SK-N-SH (cell line): ENCODE measurements at regions not wholly inside any gene's neighbourhood (a gene's known extent, or its start where the extent isn't known, plus 50 kb on each side); places are given as distances from the start of the nearest gene placed in this dataset.

Experiments
- CTCF ChIA-PET: fragments of 300-600, 350-600 bp; formaldehyde crosslinking; extraction: SDS; loops from one replicate; lab custom pipeline; 2021; lab: Yijun Ruan, JAX
- POLR2A ChIA-PET: fragments of 350-600 bp; sonication (Branson Sonifier 250); formaldehyde crosslinking; extraction: SDS; loops from one replicate; lab custom pipeline; 2020; ENCODE audit warnings: antibody characterized with exemption, inconsistent platforms; lab: Yijun Ruan, JAX
- DNase-seq: peaks from one replicate; pipeline ENCODE4 v3.0.0; 2012
- H2AFZ ChIP-seq: fragments of 200-600 bp; sonication (generic); 2 replicates; pipeline ENCODE4 v1.8.1; 2016; ENCODE audit warnings: antibody characterized with exemption, mild to moderate bottlenecking, low read depth
- H3F3A ChIP-seq: fragments of 200-600 bp; sonication (generic); replicated peaks from 2 replicates; pipeline ENCODE3; 2016; ENCODE audit warnings: antibody characterized with exemption, mild to moderate bottlenecking; ENCODE audit not compliant: insufficient read depth
- H3K27ac ChIP-seq, 2 experiments: fragments of 200-500 bp in 1 of 2; fragments of 200-600 bp in 1 of 2; sonication (Bioruptor generic) in 1 of 2; sonication (generic), shearing (Covaris generic) in 1 of 2; 2 replicates each; pipeline versions ENCODE4 v1.5.1 to v1.6.1; 2014 to 2016; ENCODE audit warnings: low read depth in 2 of 2, inconsistent platforms in 1 of 2, low read length in 1 of 2, mild to moderate bottlenecking in 1 of 2, mixed read lengths in 1 of 2
- H3K27me3 ChIP-seq: fragments of 200-600 bp; sonication (generic), shearing (Covaris generic); 2 replicates; pipeline ENCODE4 v1.6.1; 2016; ENCODE audit warnings: mixed run types; ENCODE audit not compliant: insufficient read depth
- H3K36me3 ChIP-seq, 2 experiments: fragments of 200-500 bp in 1 of 2; fragments of 200-600 bp in 1 of 2; sonication (Bioruptor generic) in 1 of 2; sonication (generic) in 1 of 2; replicated peaks in 1 of 2; 2 replicates each; pipeline versions ENCODE3 to v1.5.1; 2014 to 2016; ENCODE audit warnings: low read length in 1 of 2, mild to moderate bottlenecking in 1 of 2; ENCODE audit not compliant: insufficient read depth in 2 of 2, control insufficient read depth in 1 of 2
- H3K4me1 ChIP-seq, 2 experiments: fragments of 200-500 bp in 1 of 2; fragments of 200-600 bp in 1 of 2; sonication (Bioruptor generic) in 1 of 2; sonication (generic), shearing (Covaris generic) in 1 of 2; 2 replicates each; pipeline versions ENCODE4 v1.5.1 to v1.6.1; 2014 to 2016; ENCODE audit warnings: low read depth in 1 of 2, low read length in 1 of 2, mixed run types in 1 of 2; ENCODE audit not compliant: insufficient read depth in 2 of 2, control insufficient read depth in 1 of 2
- H3K4me2 ChIP-seq: fragments of 200-600 bp; sonication (generic), shearing (Covaris generic); 2 replicates; pipeline ENCODE4 v1.6.1; 2017; ENCODE audit warnings: mixed run types
- H3K4me3 ChIP-seq, 2 experiments: fragments of 200-500 bp in 1 of 2; fragments of 200-600 bp in 1 of 2; sonication (Bioruptor generic) in 1 of 2; sonication (generic), shearing (Covaris generic) in 1 of 2; 2 replicates each; pipeline versions ENCODE4 v1.5.1 to v1.8.1; 2014 to 2016; ENCODE audit warnings: low read depth in 2 of 2, inconsistent platforms in 1 of 2, low read length in 1 of 2, mild to moderate bottlenecking in 1 of 2, mixed read lengths in 1 of 2, moderate library complexity in 1 of 2
- H3K79me2 ChIP-seq: fragments of 200-600 bp; sonication (generic); 2 replicates; pipeline ENCODE4 v1.8.1; 2017; ENCODE audit warnings: mild to moderate bottlenecking; ENCODE audit not compliant: insufficient read depth
- H3K9ac ChIP-seq: fragments of 200-600 bp; sonication (generic); 2 replicates; pipeline ENCODE4 v1.6.1; 2017; ENCODE audit warnings: mixed run types
- H3K9me2 ChIP-seq: fragments of 200-600 bp; sonication (generic); 2 replicates; pipeline ENCODE4 v1.6.1; 2017; ENCODE audit warnings: mixed run types
- H3K9me3 ChIP-seq: fragments of 200-600 bp; sonication (generic); 2 replicates; pipeline ENCODE4 v1.6.1; 2017; ENCODE audit warnings: mixed run types, mild to moderate bottlenecking, moderate library complexity
- H4K20me1 ChIP-seq: fragments of 200-600 bp; sonication (generic); 2 replicates; pipeline ENCODE4 v1.6.1; 2017; ENCODE audit warnings: mild to moderate bottlenecking, mixed run types; ENCODE audit not compliant: insufficient read depth
- CHD2 ChIP-seq: fragments of 150-350 bp; IDR thresholded peaks from 2 replicates; pipeline ENCODE4 v1.6.1; 2018; ENCODE audit warnings: low read length; ENCODE audit not compliant: partially characterized antibody
- ELF1 ChIP-seq: IDR thresholded peaks from 2 replicates; pipeline ENCODE4 v1.4.0; 2012
- EP300 ChIP-seq, 2 experiments: IDR thresholded peaks; 2 replicates each; pipeline versions ENCODE4 v1.4.0 to v1.6.1; 2012; ENCODE audit warnings: borderline replicate concordance in 1 of 2, low read depth in 1 of 2, low read length in 1 of 2
- FOSL2 ChIP-seq: IDR thresholded peaks from 2 replicates; pipeline ENCODE4 v1.4.0; 2012; ENCODE audit warnings: low read depth, mild to moderate bottlenecking, moderate library complexity, borderline replicate concordance
- FOXJ3 ChIP-seq: sonication (generic); formaldehyde crosslinking; IDR thresholded peaks from 2 replicates; pipeline ENCODE4 v1.5.1; 2020; ENCODE audit warnings: mild to moderate bottlenecking, missing genetic modification reagents
- FOXM1 ChIP-seq: IDR thresholded peaks from 2 replicates; pipeline ENCODE4 v1.4.0; 2012; ENCODE audit warnings: low read depth, mild to moderate bottlenecking
- GABPA ChIP-seq: IDR thresholded peaks from 2 replicates; pipeline ENCODE4 v1.4.0; 2012; ENCODE audit warnings: low read depth, mild to moderate bottlenecking
- IRF3 ChIP-seq: fragments of 150-350 bp; IDR thresholded peaks from 2 replicates; pipeline ENCODE4 v1.6.1; 2016; ENCODE audit warnings: mild to moderate bottlenecking, low read depth, low read length
- JUND ChIP-seq: IDR thresholded peaks from 2 replicates; pipeline ENCODE4 v1.4.0; 2012
- MEF2A ChIP-seq: IDR thresholded peaks from 2 replicates; pipeline ENCODE4 v1.4.0; 2012; ENCODE audit warnings: low read depth, borderline replicate concordance
- NFIC ChIP-seq: IDR thresholded peaks from 2 replicates; pipeline ENCODE4 v1.4.0; 2012; ENCODE audit warnings: borderline replicate concordance
- NRF1 ChIP-seq: IDR thresholded peaks from 2 replicates; pipeline ENCODE4 v1.6.1; 2012; ENCODE audit warnings: low read depth, mild to moderate bottlenecking, low read length
- POLR2AphosphoS5 ChIP-seq: IDR thresholded peaks from 2 replicates; pipeline ENCODE4 v1.6.1; 2012; ENCODE audit warnings: low read depth, low read length
- RAD21 ChIP-seq: IDR thresholded peaks from 2 replicates; pipeline ENCODE4 v1.6.1; 2012; ENCODE audit warnings: mild to moderate bottlenecking, low read length
- RCOR1 ChIP-seq: fragments of 150-350 bp; IDR thresholded peaks from 2 replicates; pipeline ENCODE4 v1.6.1; 2017; ENCODE audit warnings: antibody characterized with exemption, low read length
- RFX5 ChIP-seq: IDR thresholded peaks from 2 replicates; pipeline ENCODE4 v1.6.1; 2012; ENCODE audit warnings: mild to moderate bottlenecking, improper control_type of control experiment, low read length
- TAF1 ChIP-seq: IDR thresholded peaks from 2 replicates; pipeline ENCODE4 v1.6.1; 2012; ENCODE audit warnings: low read depth, mild to moderate bottlenecking, low read length, moderate library complexity, borderline replicate concordance
- TCF12 ChIP-seq: IDR thresholded peaks from 2 replicates; pipeline ENCODE4 v1.4.0; 2012
- TEAD4 ChIP-seq: IDR thresholded peaks from 2 replicates; pipeline ENCODE4 v1.4.0; 2012; ENCODE audit warnings: mild to moderate bottlenecking, borderline replicate concordance; ENCODE audit not compliant: insufficient read depth
- WGBS: methylation state at CpG from one replicate; pipeline ENCODE4 v1.1.6; 2017; ENCODE audit warnings: low lambda C conversion rate; 5-methylcytosine and 5-hydroxymethylcytosine counted together
- TF ChIP-seq, protein P1 (sequence below): IDR thresholded peaks from 2 replicates; pipeline ENCODE4 v1.6.1; 2012; ENCODE audit warnings: mild to moderate bottlenecking, low read depth, low read length, moderate library complexity
- TF ChIP-seq, protein P2 (sequence below): IDR thresholded peaks from 2 replicates; pipeline ENCODE4 v1.4.0; 2012; ENCODE audit warnings: low read depth

DNA sequence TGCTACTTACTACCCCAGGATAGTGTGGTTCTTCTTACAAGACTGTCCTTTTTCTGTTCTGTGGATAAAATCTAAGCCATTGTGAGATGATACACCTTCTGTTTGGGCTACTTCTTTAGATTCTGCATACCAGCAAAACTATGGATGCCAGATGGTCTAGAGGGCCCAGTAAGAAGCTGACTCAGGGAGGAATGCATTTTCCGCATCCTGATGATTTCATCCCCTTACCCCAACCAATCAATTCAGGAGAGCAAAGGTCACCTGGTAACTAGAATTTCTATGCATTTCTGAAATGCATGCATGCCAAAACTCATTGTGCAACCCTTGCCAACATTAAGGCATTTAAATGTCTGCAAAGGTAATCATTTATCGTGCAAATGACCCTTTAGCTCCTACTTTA lies 285.7 kb upstream of the ZP4 start:
- Histone ChIP-seq H3K9ac (no peak overlapping the region), H3K27me3 (no peaks in the 10 kb centered on the region), H3K4me3 (no peak overlapping the region), H3K9me2 (no peaks in the 10 kb centered on the region), H4K20me1 (no peaks in the 10 kb centered on the region), H3K4me1 (no peaks in the 10 kb centered on the region), H3K27ac (no peak overlapping the region), H2AFZ (no peak overlapping the region), H3F3A (no peaks in the 10 kb centered on the region), H3K79me2 (no peaks in the 10 kb centered on the region), H3K36me3 (no peaks in the 10 kb centered on the region), H3K4me2 (no peak overlapping the region), H3K9me3 (no peaks in the 10 kb centered on the region; the same call in 1 of the 2 replicates)
- TF ChIP-seq, protein P1, sequence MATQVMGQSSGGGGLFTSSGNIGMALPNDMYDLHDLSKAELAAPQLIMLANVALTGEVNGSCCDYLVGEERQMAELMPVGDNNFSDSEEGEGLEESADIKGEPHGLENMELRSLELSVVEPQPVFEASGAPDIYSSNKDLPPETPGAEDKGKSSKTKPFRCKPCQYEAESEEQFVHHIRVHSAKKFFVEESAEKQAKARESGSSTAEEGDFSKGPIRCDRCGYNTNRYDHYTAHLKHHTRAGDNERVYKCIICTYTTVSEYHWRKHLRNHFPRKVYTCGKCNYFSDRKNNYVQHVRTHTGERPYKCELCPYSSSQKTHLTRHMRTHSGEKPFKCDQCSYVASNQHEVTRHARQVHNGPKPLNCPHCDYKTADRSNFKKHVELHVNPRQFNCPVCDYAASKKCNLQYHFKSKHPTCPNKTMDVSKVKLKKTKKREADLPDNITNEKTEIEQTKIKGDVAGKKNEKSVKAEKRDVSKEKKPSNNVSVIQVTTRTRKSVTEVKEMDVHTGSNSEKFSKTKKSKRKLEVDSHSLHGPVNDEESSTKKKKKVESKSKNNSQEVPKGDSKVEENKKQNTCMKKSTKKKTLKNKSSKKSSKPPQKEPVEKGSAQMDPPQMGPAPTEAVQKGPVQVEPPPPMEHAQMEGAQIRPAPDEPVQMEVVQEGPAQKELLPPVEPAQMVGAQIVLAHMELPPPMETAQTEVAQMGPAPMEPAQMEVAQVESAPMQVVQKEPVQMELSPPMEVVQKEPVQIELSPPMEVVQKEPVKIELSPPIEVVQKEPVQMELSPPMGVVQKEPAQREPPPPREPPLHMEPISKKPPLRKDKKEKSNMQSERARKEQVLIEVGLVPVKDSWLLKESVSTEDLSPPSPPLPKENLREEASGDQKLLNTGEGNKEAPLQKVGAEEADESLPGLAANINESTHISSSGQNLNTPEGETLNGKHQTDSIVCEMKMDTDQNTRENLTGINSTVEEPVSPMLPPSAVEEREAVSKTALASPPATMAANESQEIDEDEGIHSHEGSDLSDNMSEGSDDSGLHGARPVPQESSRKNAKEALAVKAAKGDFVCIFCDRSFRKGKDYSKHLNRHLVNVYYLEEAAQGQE, result no peak
- no peak for TF ChIP-seq MEF2A
- TF ChIP-seq, protein P2, sequence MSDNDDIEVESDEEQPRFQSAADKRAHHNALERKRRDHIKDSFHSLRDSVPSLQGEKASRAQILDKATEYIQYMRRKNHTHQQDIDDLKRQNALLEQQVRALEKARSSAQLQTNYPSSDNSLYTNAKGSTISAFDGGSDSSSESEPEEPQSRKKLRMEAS, result no peak
- no peak for TF ChIP-seq TCF12
- no peak for TF ChIP-seq JUND
- no peak for TF ChIP-seq NRF1
- TF ChIP-seq TEAD4, result no peak
- whole genome bisulfite sequencing, result 73% methylated on average over 2 of the region's 2 CpGs
- CTCF ChIA-PET, result no interaction called here
- POLR2A ChIA-PET, result no interaction called here
- no peak for DNase-seq

GRCh38 chr1:238171985-238172384 lies 281.3 kb upstream of the ZP4 start:
- H3K79me2 ChIP-seq, result no peaks in the 10 kb centered on the region
- no peak overlapping the region for H3K9ac ChIP-seq
- H3K27me3 ChIP-seq, result no peaks in the 10 kb centered on the region
- no peak for DNase-seq
- no peaks in the 10 kb centered on the region for H3K4me1 ChIP-seq
- POLR2A ChIA-PET, result no interaction called here
- H3K4me2 ChIP-seq, result no peak overlapping the region
- CTCF ChIA-PET, result interaction anchor here (0.6 to 1.3 kb wide), 3 partner anchors 78 to 767 kb away, joined by 3 to 5 read pairs (median 3); no protein-coding TSS in a partner anchor
- WGBS, result 29% methylated on average over 2 of the region's 2 CpGs
- H3K36me3 ChIP-seq, result no peaks in the 10 kb centered on the region
- no peaks in the 10 kb centered on the region for H3K9me3 ChIP-seq
- H3K4me3 ChIP-seq, result no peak overlapping the region
- no peak overlapping the region for H2AFZ ChIP-seq
- H4K20me1 ChIP-seq, result no peaks in the 10 kb centered on the region
- no peak for TF ChIP-seq FOXJ3 (CRISPR knock-in tag)
- no peak for TF ChIP-seq GABPA
- TF ChIP-seq MEF2A, result no peak
- TF ChIP-seq NFIC, result no peak
- TF ChIP-seq RCOR1, result no peak
- no peak for TF ChIP-seq IRF3
- no peak for TF ChIP-seq POLR2AphosphoS5
- TF ChIP-seq RAD21, result no peak
- TF ChIP-seq EP300 (IDR thresholded peaks at IDR 0.05; ENCODE audit: borderline replicate concordance in 1 of 2, low read depth in 1 of 2, low read length in 1 of 2), result no peak
- no peak for TF ChIP-seq TAF1
- TF ChIP-seq, protein P1, result no peak
- TF ChIP-seq RFX5, result no peak
- TF ChIP-seq TEAD4, result no peak
- TF ChIP-seq FOSL2, result no peak
- TF ChIP-seq ELF1, result no peak
- no peak for TF ChIP-seq CHD2
- no peak for TF ChIP-seq FOXM1
- H3F3A ChIP-seq, result no peaks in the 10 kb centered on the region
- no peaks in the 10 kb centered on the region for H3K9me2 ChIP-seq
- H3K27ac ChIP-seq, result no peak overlapping the region
